CD8-positive, alpha-beta memory T cell (primary cell): ENCODE measurements at regions not wholly inside any gene's neighbourhood (a gene's known extent, or its start where the extent isn't known, plus 50 kb on each side); places are given as distances from the start of the nearest gene placed in this dataset.

Source experiments
- CTCF ChIA-PET: fragments of 350-600 bp; sonication (Branson Sonifier 250); formaldehyde crosslinking; loops from one replicate; lab custom pipeline; 2021; ENCODE audit warnings: antibody characterized with exemption; lab: Charles Lee
- POLR2A ChIA-PET: fragments of 350-600 bp; sonication (Branson Sonifier 250); formaldehyde crosslinking; loops from one replicate; lab custom pipeline; 2021; ENCODE audit warnings: antibody characterized with exemption; lab: Charles Lee
- DNase-seq, 5 donors: peaks; one replicate each; pipeline versions ENCODE4 v3.0.0 to v3.0.0-alpha.2; 2020 to 2022; ENCODE audit warnings: mixed read lengths in 1 of 5
- H3K27ac ChIP-seq: one replicate; pipeline ENCODE4 v1.7.0; 2013; ENCODE audit warnings: low read depth, mild to moderate bottlenecking, low read length, moderate library complexity
- H3K27me3 ChIP-seq: 2 replicates; pipeline ENCODE4 v1.7.0; 2013; ENCODE audit warnings: low read length, mild to moderate bottlenecking; ENCODE audit not compliant: insufficient read depth, poor library complexity, severe bottlenecking
- H3K36me3 ChIP-seq: 2 replicates; pipeline ENCODE4 v1.7.0; 2013; ENCODE audit warnings: mild to moderate bottlenecking, low read length, moderate library complexity; ENCODE audit not compliant: insufficient read depth
- H3K4me1 ChIP-seq: 2 replicates; pipeline ENCODE4 v1.7.0; 2013; ENCODE audit warnings: mild to moderate bottlenecking, low read length, moderate library complexity; ENCODE audit not compliant: insufficient read depth
- H3K4me3 ChIP-seq: 2 replicates; pipeline ENCODE4 v1.7.0; 2013; ENCODE audit warnings: mild to moderate bottlenecking, low read length
- H3K9me3 ChIP-seq: 2 replicates; pipeline ENCODE4 v1.7.0; 2013; ENCODE audit warnings: mild to moderate bottlenecking, low read length
- H3K27ac Mint-ChIP-seq, 8 donors: one replicate each; pipeline ENCODE4 v1.8.0; 2020 to 2021; ENCODE audit warnings: mixed read lengths in 8 of 8, mild to moderate bottlenecking in 6 of 8, inconsistent platforms in 3 of 8, moderate library complexity in 3 of 8
- H3K27me3 Mint-ChIP-seq, 2 donors: one replicate each; pipeline ENCODE4 v1.8.0; 2020 to 2021; ENCODE audit warnings: mixed read lengths in 2 of 2, mild to moderate bottlenecking in 1 of 2, moderate library complexity in 1 of 2
- H3K36me3 Mint-ChIP-seq, 3 donors: one replicate each; pipeline ENCODE4 v1.8.0; 2020 to 2021; ENCODE audit warnings: mixed read lengths in 3 of 3, inconsistent platforms in 1 of 3, mild to moderate bottlenecking in 1 of 3
- H3K4me1 Mint-ChIP-seq, 3 donors: one replicate each; pipeline ENCODE4 v1.8.0; 2020 to 2021; ENCODE audit warnings: mixed read lengths in 3 of 3, inconsistent platforms in 1 of 3, mild to moderate bottlenecking in 1 of 3
- H3K4me3 Mint-ChIP-seq, 7 donors: one replicate each; pipeline ENCODE4 v1.8.0; 2020 to 2021; ENCODE audit warnings: mixed read lengths in 7 of 7, mild to moderate bottlenecking in 6 of 7, moderate library complexity in 4 of 7, inconsistent platforms in 2 of 7
- H3K9me3 Mint-ChIP-seq, 5 donors: one replicate each; pipeline ENCODE4 v1.8.0; 2020 to 2022; ENCODE audit warnings: mixed read lengths in 5 of 5, mild to moderate bottlenecking in 3 of 5, moderate library complexity in 2 of 5, inconsistent platforms in 1 of 5

- Histone ChIP-seq H3K4me3 (no peak overlapping the region), H3K9me3 (no peaks in the 10 kb centered on the region), H3K27ac (no peak overlapping the region), H3K4me1 (no peaks in the 10 kb centered on the region), H3K36me3 (no peaks in the 10 kb centered on the region), H3K27me3 (no peaks in the 10 kb centered on the region)
- Mint-ChIP-seq H3K27me3 (no peaks in the 10 kb centered on the region), H3K27ac (no peak overlapping the region), H3K4me3 (no peak overlapping the region), H3K9me3 (peaks cover 0 to 12% (median 5%) of the 10 kb centered on the region in 5 donors), H3K36me3 (no peaks in the 10 kb centered on the region), H3K4me1 (no peaks in the 10 kb centered on the region)
- ChIA-PET CTCF (no interaction called here), POLR2A (no interaction called here)
- DNase-seq = no peak
Measured at GRCh38 chr1:82800721-82801120, 1000.0 kb downstream of the ADGRL2 start.

- CTCF ChIA-PET = no interaction called here
- H3K27me3 Mint-ChIP-seq = no peaks in the 10 kb centered on the region
Measured at GRCh38 chr1:82799261-82799660, 998.5 kb downstream of the ADGRL2 start.

GRCh38 chr1:82795508-82796149, 994.9 kb downstream of the ADGRL2 start:
- CTCF ChIA-PET = no interaction called here
- Histone ChIP-seq H3K4me3 (no peak overlapping the region), H3K4me1 (no peaks in the 10 kb centered on the region), H3K36me3 (no peaks in the 10 kb centered on the region), H3K9me3 (no peaks in the 10 kb centered on the region), H3K27me3 (no peaks in the 10 kb centered on the region), H3K27ac (no peak overlapping the region)
- Mint-ChIP-seq H3K27ac (no peak overlapping the region), H3K4me3 (no peak overlapping the region), H3K4me1 (no peaks in the 10 kb centered on the region), H3K9me3 (peaks cover 2 to 37% (median 7%) of the 10 kb centered on the region in 5 donors), H3K27me3 (peaks cover 0 to 1% of the 10 kb centered on the region in 2 donors), H3K36me3 (no peaks in the 10 kb centered on the region)
- no peak for DNase-seq
- POLR2A ChIA-PET = no interaction called here

More at GRCh38 chr1:82799261-82799660, 998.5 kb downstream of the ADGRL2 start:
- H3K27me3 ChIP-seq = no peaks in the 10 kb centered on the region
- no peak overlapping the region for H3K4me3 ChIP-seq
- H3K9me3 ChIP-seq = no peaks in the 10 kb centered on the region
- H3K9me3 Mint-ChIP-seq = peaks cover 0 to 18% (median 4%) of the 10 kb centered on the region in 5 donors
- H3K36me3 ChIP-seq = no peaks in the 10 kb centered on the region
- H3K4me1 Mint-ChIP-seq = no peaks in the 10 kb centered on the region
- H3K36me3 Mint-ChIP-seq = no peaks in the 10 kb centered on the region
- DNase-seq = no peak
- H3K4me1 ChIP-seq = no peaks in the 10 kb centered on the region
- no peak overlapping the region for H3K4me3 Mint-ChIP-seq
- no peak overlapping the region for H3K27ac Mint-ChIP-seq
- H3K27ac ChIP-seq = no peak overlapping the region
- POLR2A ChIA-PET = no interaction called here

- Mint-ChIP-seq H3K27me3 (peaks cover 0 to 3% of the 10 kb centered on the region in 2 donors), H3K9me3 (peaks cover 0 to 44% (median 10%) of the 10 kb centered on the region in 5 donors), H3K4me3 (no peak overlapping the region), H3K36me3 (no peaks in the 10 kb centered on the region), H3K27ac (no peak overlapping the region), H3K4me1 (no peaks in the 10 kb centered on the region)
- no peaks in the 10 kb centered on the region for H3K9me3 ChIP-seq
- ChIA-PET POLR2A (no interaction called here), CTCF (no interaction called here)
- no peak overlapping the region for H3K27ac ChIP-seq
- no peaks in the 10 kb centered on the region for H3K27me3 ChIP-seq
- H3K4me1 ChIP-seq = no peaks in the 10 kb centered on the region
- H3K4me3 ChIP-seq = no peak overlapping the region
- no peaks in the 10 kb centered on the region for H3K36me3 ChIP-seq
- DNase-seq = no peak
Measured at GRCh38 chr1:82792151-82792550, 991.4 kb downstream of the ADGRL2 start.

- H3K27ac ChIP-seq = no peak overlapping the region
- ChIA-PET CTCF (no interaction called here), POLR2A (no interaction called here)
- no peaks in the 10 kb centered on the region for H3K27me3 ChIP-seq
- DNase-seq = no peak
- H3K9me3 Mint-ChIP-seq = peaks cover 0 to 37% (median 10%) of the 10 kb centered on the region in 5 donors
- H3K36me3 Mint-ChIP-seq = no peaks in the 10 kb centered on the region
- no peaks in the 10 kb centered on the region for H3K4me1 Mint-ChIP-seq
- H3K9me3 ChIP-seq = no peaks in the 10 kb centered on the region
- no peaks in the 10 kb centered on the region for H3K36me3 ChIP-seq
- no peak overlapping the region for H3K27ac Mint-ChIP-seq
- H3K27me3 Mint-ChIP-seq = peaks cover 0 to 3% of the 10 kb centered on the region in 2 donors
- no peaks in the 10 kb centered on the region for H3K4me1 ChIP-seq
- no peak overlapping the region for H3K4me3 Mint-ChIP-seq
- no peak overlapping the region for H3K4me3 ChIP-seq
Measured at GRCh38 chr1:82790556-82790955, 989.8 kb downstream of the ADGRL2 start.

GRCh38 chr1:82788660-82789059, 987.9 kb downstream of the ADGRL2 start:
- Mint-ChIP-seq H3K4me3 (no peak overlapping the region), H3K36me3 (no peaks in the 10 kb centered on the region), H3K9me3 (peaks cover 0 to 39% (median 12%) of the 10 kb centered on the region in 5 donors), H3K27me3 (peaks cover 0 to 3% of the 10 kb centered on the region in 2 donors), H3K4me1 (no peaks in the 10 kb centered on the region), H3K27ac (no peak overlapping the region)
- DNase-seq = no peak
- Histone ChIP-seq H3K9me3 (no peaks in the 10 kb centered on the region), H3K27ac (no peak overlapping the region), H3K4me1 (no peaks in the 10 kb centered on the region), H3K36me3 (no peaks in the 10 kb centered on the region), H3K27me3 (no peaks in the 10 kb centered on the region), H3K4me3 (no peak overlapping the region)
- CTCF ChIA-PET = no interaction called here
- POLR2A ChIA-PET = no interaction called here

GRCh38 chr1:82788038-82788437, 987.3 kb downstream of the ADGRL2 start:
- Mint-ChIP-seq H3K36me3 (no peaks in the 10 kb centered on the region), H3K4me1 (no peaks in the 10 kb centered on the region), H3K27ac (peak overlapping the region in 1 of 8 donors; percentile 65), H3K9me3 (peaks cover 0 to 39% (median 12%) of the 10 kb centered on the region in 5 donors), H3K4me3 (no peak overlapping the region), H3K27me3 (peaks cover 0 to 3% of the 10 kb centered on the region in 2 donors)
- no peaks in the 10 kb centered on the region for H3K9me3 ChIP-seq
- H3K27ac ChIP-seq = no peak overlapping the region
- no peaks in the 10 kb centered on the region for H3K27me3 ChIP-seq
- H3K36me3 ChIP-seq = no peaks in the 10 kb centered on the region
- no peaks in the 10 kb centered on the region for H3K4me1 ChIP-seq
- no peak overlapping the region for H3K4me3 ChIP-seq
- POLR2A ChIA-PET = no interaction called here
- no peak for DNase-seq
- CTCF ChIA-PET = no interaction called here

GRCh38 chr1:82786883-82787282, 986.1 kb downstream of the ADGRL2 start:
- no peaks in the 10 kb centered on the region for H3K36me3 Mint-ChIP-seq
- H3K4me1 Mint-ChIP-seq = no peaks in the 10 kb centered on the region
- H3K4me3 ChIP-seq = no peak overlapping the region
- no peak overlapping the region for H3K27ac Mint-ChIP-seq
- no peak overlapping the region for H3K27ac ChIP-seq
- H3K4me3 Mint-ChIP-seq = no peak overlapping the region
- H3K27me3 ChIP-seq = no peaks in the 10 kb centered on the region
- CTCF ChIA-PET = no interaction called here
- H3K9me3 Mint-ChIP-seq = peaks cover 2 to 32% (median 6%) of the 10 kb centered on the region in 5 donors
- H3K27me3 Mint-ChIP-seq = peaks cover 0 to 3% of the 10 kb centered on the region in 2 donors
- POLR2A ChIA-PET = no interaction called here
- no peak for DNase-seq
- no peaks in the 10 kb centered on the region for H3K9me3 ChIP-seq
- no peaks in the 10 kb centered on the region for H3K36me3 ChIP-seq
- H3K4me1 ChIP-seq = no peaks in the 10 kb centered on the region
